PC-9 (cell line): ENCODE measurements at regions not wholly inside any gene's neighbourhood (a gene's known extent, or its start where the extent isn't known, plus 50 kb on each side); places are given as distances from the start of the nearest gene placed in this dataset.

ENCODE experiments used
- BruUV-seq: library from RNA; stranded (reverse); fragments of 400-500 nt; replicated peaks from 2 replicates; lab custom pipeline; 2021; lab: Mats Ljungman, UMichigan
- CTCF ChIA-PET: fragments of 300-600 bp; sonication (Branson Sonifier 250); formaldehyde crosslinking; loops from one replicate; lab custom pipeline; 2022; ENCODE audit warnings: antibody characterized with exemption; lab: Charles Lee
- POLR2A ChIA-PET: fragments of 300-600 bp; sonication (Branson Sonifier 250); formaldehyde crosslinking; loops from one replicate; lab custom pipeline; 2022; ENCODE audit warnings: antibody characterized with exemption; ENCODE audit not compliant: unreplicated experiment; lab: Charles Lee
- DNase-seq, 2 experiments: peaks; one replicate each; pipeline versions ENCODE4 v3.0.0 to v3.0.0-alpha.2; 2015 to 2022; ENCODE audit warnings: mixed read lengths in 1 of 2
- H2AFZ ChIP-seq: fragments of 200-600 bp; sonication (generic); 2 replicates; pipeline ENCODE4 v1.8.1; 2017; ENCODE audit warnings: antibody characterized with exemption
- H3F3A ChIP-seq: fragments of 200-600 bp; sonication (generic); 2 replicates; pipeline ENCODE4 v1.8.1; 2017; ENCODE audit warnings: antibody characterized with exemption, mild to moderate bottlenecking, low read depth; ENCODE audit not compliant: insufficient read depth
- H3K27ac ChIP-seq: fragments of 200-600 bp; sonication (generic); 2 replicates; pipeline ENCODE4 v1.6.1; 2016; ENCODE audit warnings: mixed run types
- H3K27me3 ChIP-seq: fragments of 200-600 bp; sonication (generic); 2 replicates; pipeline ENCODE4 v1.6.1; 2016; ENCODE audit warnings: low read depth, mixed run types; ENCODE audit not compliant: insufficient read depth
- H3K36me3 ChIP-seq: fragments of 200-600 bp; sonication (generic); 2 replicates; pipeline ENCODE4 v1.6.1; 2016; ENCODE audit warnings: low read depth, mixed run types
- H3K4me1 ChIP-seq: fragments of 200-600 bp; sonication (generic); replicated peaks from 2 replicates; pipeline ENCODE4 v1.6.1; 2016; ENCODE audit warnings: mixed run types; ENCODE audit not compliant: insufficient read depth
- H3K4me2 ChIP-seq: fragments of 200-600 bp; sonication (generic); 2 replicates; pipeline ENCODE4 v1.6.1; 2017; ENCODE audit warnings: mixed run types
- H3K4me3 ChIP-seq: fragments of 200-600 bp; sonication (generic); 2 replicates; pipeline ENCODE4 v1.6.1; 2016; ENCODE audit warnings: mixed run types
- H3K79me2 ChIP-seq: fragments of 200-600 bp; sonication (generic); 2 replicates; pipeline ENCODE4 v1.6.1; 2017; ENCODE audit warnings: low read depth, mixed run types
- H3K9me2 ChIP-seq: fragments of 200-600 bp; sonication (generic); 2 replicates; pipeline ENCODE4 v1.8.1; 2017; ENCODE audit warnings: mild to moderate bottlenecking; ENCODE audit not compliant: insufficient read depth
- H3K9me3 ChIP-seq: fragments of 200-600 bp; sonication (generic); 2 replicates; pipeline ENCODE4 v1.8.1; 2016; ENCODE audit warnings: low read depth; ENCODE audit not compliant: insufficient read depth
- H4K20me1 ChIP-seq: fragments of 200-600 bp; sonication (generic); 2 replicates; pipeline ENCODE4 v1.8.1; 2017; ENCODE audit not compliant: insufficient read depth
- CTCF ChIP-seq: fragments of 200-600 bp; sonication (generic); conservative IDR thresholded peaks from 2 replicates; pipeline ENCODE4 v1.6.1; 2017; ENCODE audit warnings: mixed run types, antibody characterized with exemption, mild to moderate bottlenecking, moderate library complexity
- EZH2 ChIP-seq: fragments of 200-600 bp; sonication (generic); IDR thresholded peaks from 2 replicates; pipeline ENCODE4 v1.8.0; 2017; ENCODE audit warnings: antibody characterized with exemption, low read depth
- intact Hi-C: fragments of 100-400 bp; cut with micrococcal nuclease; formaldehyde crosslinking; loops from one replicate; pipeline ENCODE4 v1.10.0; 2022; ENCODE audit not compliant: unreplicated experiment

DNA sequence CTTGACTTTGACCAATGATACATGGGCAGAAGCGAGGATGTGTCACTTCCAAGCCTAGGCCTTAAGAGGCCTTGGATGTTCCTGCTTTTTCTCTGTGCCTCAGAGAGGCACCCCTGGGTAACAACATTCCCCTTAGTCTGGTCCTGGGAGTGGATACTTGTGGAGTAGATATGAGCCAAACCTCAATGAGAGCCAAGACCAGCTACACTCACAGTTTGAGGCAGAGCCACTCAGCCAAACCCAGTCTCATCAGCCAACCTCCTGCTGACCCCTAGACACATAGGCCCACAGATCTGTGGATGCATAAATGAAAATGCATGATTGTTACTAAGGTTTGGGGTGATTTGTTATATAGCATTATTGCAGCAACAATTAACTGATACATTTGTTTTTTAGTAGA is 114.2 kb downstream of the ZNF621 start:
- H3F3A ChIP-seq, result no peaks in the 10 kb centered on the region
- H3K4me2 ChIP-seq, result no peak overlapping the region
- no peak overlapping the region for H3K27ac ChIP-seq
- no peaks in the 10 kb centered on the region for H3K79me2 ChIP-seq
- H4K20me1 ChIP-seq, result no peaks in the 10 kb centered on the region
- no peaks in the 10 kb centered on the region for H3K9me2 ChIP-seq
- BruUV-seq, result no TSS peak
- no peaks in the 10 kb centered on the region for H3K36me3 ChIP-seq
- H3K4me3 ChIP-seq, result no peak overlapping the region
- TF ChIP-seq CTCF (no peak), EZH2 (no peak)
- no peaks in the 10 kb centered on the region for H3K27me3 ChIP-seq
- H3K4me1 ChIP-seq, result no peaks in the 10 kb centered on the region
- intact Hi-C loops, result no loop called here
- CTCF ChIA-PET, result no interaction called here
- DNase-seq, result no peak
- no peak overlapping the region for H2AFZ ChIP-seq
- POLR2A ChIA-PET, result no interaction called here
- H3K9me3 ChIP-seq, result no peaks in the 10 kb centered on the region

GRCh38 chr3:40642812-40643211 is 118.1 kb downstream of the ZNF621 start:
- BruUV-seq, result no TSS peak
- CTCF ChIA-PET, result no interaction called here
- intact Hi-C loops, result no loop called here

GRCh38 chr3:40645883-40646282 is 121.1 kb downstream of the ZNF621 start:
- Histone ChIP-seq H3K27me3 (no peaks in the 10 kb centered on the region), H3F3A (no peaks in the 10 kb centered on the region), H3K4me3 (no peak overlapping the region), H4K20me1 (no peaks in the 10 kb centered on the region), H2AFZ (no peak overlapping the region), H3K36me3 (no peaks in the 10 kb centered on the region), H3K4me2 (no peak overlapping the region), H3K79me2 (no peaks in the 10 kb centered on the region), H3K4me1 (no peaks in the 10 kb centered on the region), H3K9me3 (no peaks in the 10 kb centered on the region), H3K27ac (no peak overlapping the region), H3K9me2 (no peaks in the 10 kb centered on the region)
- intact Hi-C loops, result no loop called here
- ChIA-PET CTCF (no interaction called here), POLR2A (interaction anchor here (0.6 kb wide), 1 partner anchor 53 kb away, joined by 3 read pairs; no protein-coding TSS in a partner anchor)
- DNase-seq, result no peak
- TF ChIP-seq CTCF (no peak), EZH2 (no peak)
- no TSS peak for BruUV-seq

More at GRCh38 chr3:40642812-40643211, 118.1 kb downstream of the ZNF621 start:
- Histone ChIP-seq H3F3A (no peaks in the 10 kb centered on the region), H3K27me3 (no peaks in the 10 kb centered on the region), H2AFZ (no peak overlapping the region), H3K27ac (no peak overlapping the region), H3K4me3 (no peak overlapping the region), H4K20me1 (no peaks in the 10 kb centered on the region), H3K4me1 (no peaks in the 10 kb centered on the region), H3K9me2 (no peaks in the 10 kb centered on the region), H3K4me2 (no peak overlapping the region), H3K79me2 (no peaks in the 10 kb centered on the region), H3K9me3 (no peaks in the 10 kb centered on the region), H3K36me3 (no peaks in the 10 kb centered on the region)
- no peak for DNase-seq
- TF ChIP-seq EZH2, result no peak
- no peak for TF ChIP-seq CTCF
- POLR2A ChIA-PET, result no interaction called here
